CD4-positive, alpha-beta T cell treated with Interleukin-2 at 100 ng/mL for 4 hours (primary cell): ENCODE measurements at regions not wholly inside any gene's neighbourhood (a gene's known extent, or its start where the extent isn't known, plus 50 kb on each side); places are given as distances from the start of the nearest gene placed in this dataset.
"Not testable (repeated sequence)": the region's sequence is repeated elsewhere in the genome, so short reads cannot be mapped to it uniquely, and the experiment has no call there.

Source experiments
- DNase-seq: peaks from one replicate; pipeline ENCODE4 v3.0.0-alpha.2; 2020; ENCODE audit warnings: low spot score

DNA sequence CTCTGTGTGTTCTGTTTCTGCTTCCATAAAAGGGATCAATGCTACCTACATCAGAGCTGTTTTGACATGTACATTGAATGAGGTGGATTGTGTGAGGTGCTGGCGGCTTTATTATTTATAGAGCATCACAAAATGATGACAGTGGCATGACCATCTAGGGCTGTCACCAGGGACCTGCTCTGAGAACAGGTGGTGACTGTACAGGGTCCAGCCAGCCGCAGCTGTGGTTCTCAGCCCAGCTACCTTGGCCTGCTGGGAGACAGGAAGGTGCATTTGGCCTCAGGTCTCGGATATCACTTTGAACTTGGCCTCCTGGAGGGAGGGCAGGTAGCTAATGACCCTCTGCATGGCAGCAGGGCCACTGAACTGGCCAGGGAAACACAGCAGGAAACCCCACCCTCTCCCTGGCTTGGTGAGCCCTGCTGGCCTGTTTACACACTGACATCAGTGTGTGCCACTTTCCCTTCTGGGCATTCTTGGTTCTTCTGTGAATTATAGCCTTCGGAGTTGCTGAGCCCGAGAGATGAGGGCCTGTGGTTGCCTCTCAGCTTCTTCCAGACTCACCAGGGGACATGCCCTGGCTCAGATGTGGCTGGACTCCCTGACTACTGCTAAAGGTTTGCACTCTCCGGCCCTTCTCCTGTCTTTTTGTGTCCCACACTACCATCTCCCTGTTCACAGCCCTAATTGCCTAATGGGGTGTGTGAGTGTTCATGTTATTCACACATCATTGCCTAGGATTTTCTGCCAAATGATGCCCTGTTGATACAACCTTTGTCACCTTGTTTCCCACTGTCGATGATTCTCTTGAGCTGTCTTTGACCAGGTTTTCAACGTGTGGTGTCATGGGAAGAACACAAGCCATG is 109.2 kb upstream of the RAB12 start:
- DNase-seq, result no peak

DNA sequence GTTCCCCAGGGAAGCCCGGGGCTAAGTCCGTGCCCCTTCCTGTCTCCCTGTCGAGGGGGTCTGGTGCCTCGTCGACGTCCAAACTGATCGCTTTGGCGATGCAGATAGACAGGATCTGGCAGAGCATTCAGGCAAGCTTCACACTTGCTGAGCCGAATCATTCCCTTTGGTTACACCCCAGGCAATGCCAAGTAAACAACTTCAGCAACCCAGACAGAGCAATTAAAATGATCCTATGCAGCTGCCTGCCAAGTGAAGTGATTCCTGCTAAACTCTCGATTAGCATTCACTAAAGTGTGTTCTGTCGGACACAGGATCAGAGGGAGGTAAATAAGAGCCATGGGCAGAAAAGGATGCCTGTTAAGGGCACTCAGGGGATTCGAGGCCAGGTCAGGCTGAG is 108.2 kb upstream of the RAB12 start:
- DNase-seq, result no peak

GRCh38 chr18:8503248-8503647 is 106.0 kb upstream of the RAB12 start:
- DNase-seq, result no peak

- no peak for DNase-seq
Measured at GRCh38 chr18:8504424-8504823, 104.8 kb upstream of the RAB12 start.

DNA sequence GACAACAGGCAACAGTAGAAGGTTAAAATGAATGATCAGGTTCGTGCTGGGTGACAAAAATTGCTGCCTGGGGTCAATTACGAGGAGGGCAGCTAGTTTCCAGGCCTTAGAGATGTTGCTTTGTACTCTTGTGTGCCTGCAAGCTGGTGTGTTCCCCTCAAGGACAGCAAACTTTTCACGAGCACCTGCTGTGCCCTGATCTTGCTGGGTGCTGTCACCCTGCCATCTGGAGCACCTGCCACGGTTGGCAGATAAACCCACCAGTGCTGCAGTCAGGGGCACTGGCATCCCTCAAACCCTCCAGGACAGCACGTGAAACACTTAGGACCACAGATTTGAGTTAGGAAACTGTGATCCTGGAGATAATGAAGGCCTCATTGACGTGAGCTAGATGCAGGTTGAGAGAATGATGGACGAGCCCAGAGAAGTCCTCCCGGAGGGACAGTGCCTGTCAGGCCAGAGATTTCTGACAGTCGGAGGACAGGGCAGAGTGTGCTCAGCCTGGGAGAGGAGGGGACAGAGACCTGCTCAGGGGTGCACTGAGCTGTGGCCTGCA is 104.3 kb upstream of the RAB12 start:
- DNase-seq, result no peak

GRCh38 chr18:8506251-8507049 is 102.8 kb upstream of the RAB12 start:
- DNase-seq, result no peak

DNA sequence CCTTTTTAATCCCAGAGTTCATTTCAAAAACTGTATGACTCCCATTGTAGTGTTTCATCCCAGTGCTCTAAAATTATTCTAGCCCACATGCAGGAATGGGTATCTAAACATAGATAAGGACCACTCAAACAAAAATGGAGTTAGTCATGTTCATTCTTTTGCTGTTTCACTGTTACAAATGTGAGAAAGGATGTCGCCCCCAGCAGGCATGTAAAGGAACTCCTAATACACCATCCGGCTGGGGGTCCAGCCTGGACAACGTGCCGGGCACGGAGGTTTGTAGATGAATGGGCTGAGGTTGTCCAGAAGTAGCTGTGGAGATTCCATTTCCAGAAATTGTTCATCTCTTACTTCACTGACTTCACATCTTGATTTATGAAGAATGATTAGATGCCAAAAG is 101.9 kb upstream of the RAB12 start:
- DNase-seq, result no peak

DNA sequence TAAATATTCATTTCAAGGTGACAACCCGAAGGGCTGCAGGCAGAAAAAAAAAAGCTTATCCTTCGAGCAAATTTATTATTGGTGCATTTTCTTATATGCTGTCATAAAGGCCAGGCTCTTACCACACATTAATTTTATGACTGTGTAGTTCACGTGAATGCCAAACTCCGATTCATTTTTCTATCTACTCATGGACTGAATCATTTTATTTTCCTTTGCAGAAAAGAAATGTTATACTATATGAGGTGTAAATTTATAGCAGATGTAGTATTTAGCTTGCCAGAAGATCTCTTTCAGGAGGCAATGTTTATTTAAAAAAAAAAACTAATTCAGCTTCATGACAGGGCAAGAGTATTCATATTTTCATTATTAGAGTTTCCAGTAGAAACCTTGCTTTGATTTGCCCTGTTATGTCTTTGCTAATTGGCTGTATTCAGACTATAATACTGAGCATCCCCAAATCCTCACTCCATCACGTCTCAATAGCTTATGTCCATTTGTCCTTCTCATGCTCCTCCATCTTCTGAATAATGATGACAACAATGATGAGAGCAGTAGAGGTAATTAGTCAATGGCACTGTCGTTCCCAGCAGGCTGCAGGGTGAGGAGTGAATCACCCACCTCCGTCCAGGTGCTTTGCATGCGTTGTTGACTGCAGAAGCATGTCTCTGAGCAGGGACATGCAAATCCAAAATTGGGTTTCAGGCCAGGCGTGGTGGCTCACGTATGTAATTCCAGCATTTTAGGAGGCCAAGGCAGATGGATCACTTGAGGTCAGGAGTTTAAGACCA is 101.1 kb upstream of the RAB12 start:
- no peak for DNase-seq

DNA sequence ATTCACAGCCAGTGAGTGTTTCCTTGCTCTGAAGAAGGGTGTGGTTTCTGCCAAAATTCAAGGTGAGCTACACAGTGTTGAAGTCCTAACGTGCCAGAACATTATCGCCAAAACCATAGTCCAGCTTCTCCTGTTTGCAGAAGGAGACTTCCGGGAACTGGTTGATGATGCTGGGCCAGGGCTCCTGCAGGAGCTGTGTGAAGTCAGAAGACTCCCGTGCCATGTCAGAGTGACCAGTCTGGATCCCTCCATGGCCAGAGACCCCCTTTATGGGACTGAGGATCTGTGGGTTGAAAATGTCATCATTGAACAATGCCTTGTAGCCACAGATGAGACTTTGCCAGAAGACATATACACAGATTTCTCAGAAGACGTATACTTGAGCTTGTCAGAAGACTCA is 96.0 kb upstream of the RAB12 start:
- no peak for DNase-seq

DNA sequence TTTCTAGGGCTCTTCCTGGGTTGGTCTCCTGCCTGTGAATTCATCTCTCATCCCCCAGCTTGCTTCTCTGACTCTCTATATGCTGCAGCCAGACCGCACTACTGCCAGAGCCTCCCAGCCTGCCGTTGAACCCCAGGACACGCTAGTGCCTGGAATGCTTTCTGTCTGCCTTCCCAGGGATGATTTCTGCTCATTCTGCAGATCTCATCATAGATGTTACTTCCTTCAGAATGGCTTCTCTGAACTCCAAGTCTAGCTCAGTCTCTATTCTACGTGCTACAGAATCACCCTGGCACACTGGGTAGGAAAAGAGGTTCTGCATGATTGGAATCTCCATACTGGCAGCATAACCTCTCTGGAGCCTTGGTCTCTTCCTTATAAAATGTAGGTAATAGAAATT is 94.8 kb upstream of the RAB12 start:
- no peak for DNase-seq

DNA sequence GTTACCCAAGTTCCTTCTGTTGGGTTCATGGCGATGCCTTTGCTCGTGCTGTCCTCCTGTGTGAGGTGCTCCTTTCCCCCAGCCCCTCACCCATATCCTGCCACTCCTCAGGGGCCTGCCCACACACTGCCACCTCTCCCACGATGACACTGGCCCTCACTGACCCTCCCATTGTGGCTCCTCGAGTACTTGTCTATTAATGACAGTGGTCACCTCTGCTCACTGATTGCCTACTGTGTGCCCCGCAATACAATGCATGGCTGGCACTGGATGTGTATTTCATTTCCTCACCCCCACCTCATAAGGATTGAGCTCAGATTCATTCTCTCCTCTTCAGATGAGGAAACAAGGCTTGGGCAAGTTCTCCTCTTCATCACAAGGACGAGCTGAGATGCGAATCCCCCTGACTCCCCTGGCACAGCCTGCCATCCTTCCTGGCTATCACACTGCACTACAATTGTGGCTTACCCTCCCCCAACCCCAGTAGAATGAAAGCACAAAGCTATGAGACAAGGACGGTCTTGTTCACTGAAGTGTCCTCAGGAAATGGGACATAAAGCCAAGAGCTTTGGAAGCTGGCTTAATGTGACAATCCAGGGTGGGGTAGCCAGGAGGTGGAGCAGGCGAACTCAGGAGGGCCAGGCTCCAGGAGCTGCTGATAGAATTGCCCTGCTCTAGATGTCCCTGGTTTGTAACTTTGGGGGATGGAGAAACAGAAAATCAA is 93.9 kb upstream of the RAB12 start:
- no peak for DNase-seq

DNA sequence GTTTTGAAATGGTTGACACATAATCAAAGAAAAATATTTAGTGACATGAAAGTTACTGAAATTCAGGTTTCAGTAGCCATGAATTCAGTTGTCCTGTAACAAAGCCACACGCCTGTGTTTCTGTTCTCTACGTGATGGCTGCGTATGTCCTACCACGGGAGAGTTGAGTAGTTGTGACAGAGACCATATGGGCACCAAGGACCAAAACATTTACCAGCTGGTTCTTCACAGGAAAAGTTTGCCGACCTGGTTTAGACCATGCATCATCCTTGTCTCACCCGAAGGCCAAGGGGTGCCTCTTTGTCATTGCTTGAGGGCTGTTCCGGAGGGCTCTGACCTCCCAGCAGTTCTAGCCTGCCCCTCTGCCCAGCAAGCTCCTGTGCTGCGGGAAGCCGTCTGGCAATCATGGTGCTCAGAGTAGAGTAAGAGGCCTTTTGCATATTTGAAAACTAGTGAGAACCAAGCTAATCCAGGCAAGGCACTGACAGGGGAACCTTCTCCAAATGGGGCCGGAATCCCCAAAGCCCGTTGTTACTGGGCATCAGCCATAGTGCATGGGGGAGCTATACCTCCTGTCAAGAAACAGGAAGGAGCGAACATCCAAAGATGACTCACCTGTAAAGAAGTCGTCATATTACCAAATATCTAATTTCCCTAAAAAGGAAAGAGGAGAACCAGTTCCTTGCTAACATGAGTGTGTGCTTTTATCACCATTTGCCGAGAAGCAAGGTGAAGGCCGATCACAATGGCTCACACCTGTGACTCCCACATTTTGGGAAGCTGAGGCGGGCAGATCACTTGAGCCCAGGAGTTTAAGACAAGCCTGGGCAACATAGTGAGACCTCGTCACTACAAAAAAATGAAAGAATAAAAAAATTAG is 92.6 kb upstream of the RAB12 start:
- no peak for DNase-seq

DNA sequence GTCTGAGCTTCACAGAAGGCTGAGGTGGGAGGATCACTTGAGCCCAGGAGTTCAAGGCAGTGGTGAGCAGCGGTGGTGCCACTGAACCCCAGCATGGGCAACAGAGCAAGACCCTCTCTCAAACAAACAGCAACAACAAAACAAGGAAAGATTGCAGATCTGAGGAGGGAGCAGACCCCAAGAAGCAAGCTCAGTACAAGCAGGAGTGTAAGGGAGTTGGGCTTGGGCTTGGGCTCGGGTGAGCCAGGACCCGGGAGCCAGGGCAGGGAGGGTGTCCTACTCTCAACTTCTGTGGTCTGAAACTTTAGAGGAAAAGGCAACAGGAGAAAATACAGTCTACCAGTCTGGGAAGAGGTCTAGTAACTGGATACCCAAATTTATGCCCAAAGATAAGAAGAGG is 92.0 kb upstream of the RAB12 start:
- no peak for DNase-seq

GRCh38 chr18:8519102-8519501 is 90.1 kb upstream of the RAB12 start:
- DNase-seq, result no peak

- DNase-seq, result no peak
Measured at GRCh38 chr18:8520266-8520665, 89.0 kb upstream of the RAB12 start.

DNA sequence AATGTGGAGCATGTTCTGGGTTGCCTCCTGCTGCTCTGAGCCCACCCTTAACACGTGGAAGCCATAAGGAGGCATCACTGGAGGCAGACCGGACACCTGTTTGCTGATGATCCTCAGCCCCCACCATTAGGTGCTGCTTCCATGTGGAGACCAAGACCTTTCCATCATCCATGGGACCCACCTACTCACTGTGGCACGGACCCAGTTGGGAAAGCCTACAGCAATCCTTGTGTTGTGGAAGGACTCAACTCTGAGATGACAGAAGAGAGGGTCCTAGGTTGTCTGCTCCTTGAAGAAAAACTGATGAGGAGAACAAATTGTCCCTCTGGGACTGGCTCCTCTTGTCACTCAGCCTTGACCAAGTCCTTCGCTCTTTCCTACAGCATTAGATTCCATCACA is 86.5 kb upstream of the RAB12 start:
- no peak for DNase-seq

- no peak for DNase-seq
Measured at GRCh38 chr18:8525692-8526091, 83.5 kb upstream of the RAB12 start.

DNA sequence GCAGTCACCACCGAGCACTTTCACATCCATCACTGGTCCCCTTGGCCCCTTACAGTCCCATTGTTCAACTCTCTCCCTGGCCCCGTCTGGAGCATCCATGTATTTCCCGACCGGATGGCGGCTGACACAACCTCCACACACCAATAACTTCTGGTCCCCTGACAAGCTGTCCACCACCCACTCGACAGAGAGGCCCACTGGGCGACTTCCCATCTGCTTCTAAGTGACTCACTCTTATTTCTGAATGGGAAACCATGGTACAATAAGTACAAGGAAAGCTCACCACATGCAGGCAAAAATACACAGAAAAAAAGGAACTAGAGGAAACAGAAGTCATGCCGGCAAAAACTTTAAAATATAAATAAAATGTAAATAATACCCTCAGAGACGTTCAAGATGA is 82.9 kb upstream of the RAB12 start:
- no peak for DNase-seq

DNA sequence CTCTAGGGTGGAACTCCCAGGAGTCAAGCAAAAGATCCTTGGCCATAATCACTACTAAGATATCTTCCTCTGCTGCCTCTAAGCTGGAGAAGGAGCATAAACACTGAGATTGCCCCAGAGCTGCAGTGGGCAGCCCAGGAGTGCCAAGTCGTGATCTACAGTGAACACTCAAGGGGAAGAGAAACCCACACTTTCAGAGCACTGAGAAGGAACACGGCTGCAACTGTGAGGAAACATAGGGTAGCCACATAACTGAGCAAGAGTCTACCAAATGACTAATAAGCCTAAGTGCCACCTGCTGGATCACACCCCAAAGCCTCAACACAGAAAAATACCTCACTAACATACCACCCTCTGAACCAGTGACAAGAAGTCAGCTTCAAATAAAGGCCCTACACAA is 79.6 kb upstream of the RAB12 start:
- DNase-seq, result no peak

DNA sequence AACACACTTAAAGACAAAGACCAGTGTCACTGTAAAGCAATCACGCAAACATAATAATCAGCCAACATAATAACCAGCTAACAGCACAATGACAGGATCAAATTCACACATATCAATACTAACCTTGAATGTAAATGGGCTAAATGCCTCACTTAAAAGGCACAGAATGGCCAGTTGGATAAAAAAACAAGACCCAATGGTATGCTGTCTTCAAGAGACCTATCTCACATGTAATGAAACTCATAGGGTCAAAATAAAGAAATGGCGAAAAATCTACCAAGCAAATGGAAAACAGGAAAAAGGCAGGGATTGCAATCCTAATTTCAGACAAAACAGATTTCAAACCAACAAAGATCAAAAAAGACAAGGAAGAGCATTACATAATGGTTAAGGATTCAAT is 78.2 kb upstream of the RAB12 start:
- not testable (repeated sequence) for DNase-seq

DNA sequence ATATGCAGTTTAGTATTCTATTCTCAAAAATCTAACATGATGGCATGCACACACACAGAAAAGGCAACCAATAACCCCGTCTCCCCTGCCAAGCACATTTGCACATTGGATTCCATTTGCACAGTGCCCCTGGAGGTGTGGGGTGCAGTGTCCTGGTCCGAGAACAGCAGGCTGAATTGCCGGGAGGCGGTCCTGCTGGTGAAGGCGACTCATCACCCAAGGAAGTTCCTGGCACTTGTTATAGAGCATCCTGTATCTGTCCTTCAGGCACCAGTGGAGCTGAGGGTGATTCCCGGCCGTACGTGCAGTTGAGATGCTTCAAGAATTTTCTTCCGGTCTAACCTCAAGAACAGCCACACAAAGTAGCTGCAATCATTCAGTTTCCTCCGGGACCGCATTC is 73.0 kb upstream of the RAB12 start:
- DNase-seq, result no peak
